ENCODE measurements at regions not wholly inside any gene's neighbourhood (a gene's known extent, or its start where the extent isn't known, plus 50 kb on each side); places are given as distances from the start of the nearest gene placed in this dataset.

GRCh38 chr6:164929408-164929977 lies 379.9 kb downstream of the C6orf118 start:
- TF ChIP-seq EZH2 (IDR thresholded peaks at IDR 0.05; ENCODE audit: insufficient read depth, low read length): no peak
- TF ChIP-seq CTCF (IDR thresholded peaks at IDR 0.05; ENCODE audit: insufficient read depth, low read depth, low read length): no peak
